HCT116 (cell line): ENCODE measurements at regions not wholly inside any gene's neighbourhood (a gene's known extent, or its start where the extent isn't known, plus 50 kb on each side); places are given as distances from the start of the nearest gene placed in this dataset.

Source experiments
- ATAC-seq: fragments of 200-7000 bp; cut with Tn5 transposase; 2 replicates; pipeline ENCODE4 v1.9.1; 2020; ENCODE audit warnings: mild to moderate bottlenecking, moderate library complexity
- BruUV-seq: library from RNA; stranded (reverse); fragments of 400-500 nt; replicated peaks from 2 replicates; lab custom pipeline; 2021; lab: Mats Ljungman, UMichigan
- CTCF ChIA-PET: fragments of 300-600 bp; sonication (Branson Sonifier 250); formaldehyde crosslinking; loops from one replicate; lab custom pipeline; 2021; ENCODE audit warnings: antibody characterized with exemption; lab: Charles Lee
- POLR2A ChIA-PET: fragments of 300-600, 350-600 bp; sonication (Branson Sonifier 250); formaldehyde crosslinking; loops from one replicate; lab custom pipeline; 2021; ENCODE audit warnings: antibody characterized with exemption; lab: Charles Lee
- RAD21 ChIA-PET, 2 experiments: fragments of 300-600 bp; sonication (Branson Sonifier 250); formaldehyde crosslinking; loops; one replicate each; lab custom pipeline; 2023; ENCODE audit warnings: low total read pairs in 2 of 2; ENCODE audit not compliant: uncharacterized antibody in 2 of 2, unreplicated experiment in 2 of 2, low non-redundant PET in 1 of 2; lab: Charles Lee
- DNase-seq: peaks from one replicate; pipeline ENCODE4 v3.0.0-alpha.2; 2010; ENCODE audit warnings: low read depth, low spot score
- H2AFZ ChIP-seq: fragments of 200-600 bp; shearing (Covaris generic), sonication (generic); 2 replicates; pipeline ENCODE4 v1.6.1; 2017; ENCODE audit warnings: low read depth, mixed run types, mixed read lengths, antibody characterized with exemption, low read length; ENCODE audit not compliant: poor library complexity, severe bottlenecking
- H3K27ac ChIP-seq: 2 replicates; pipeline ENCODE4 v1.5.1; 2012; ENCODE audit warnings: low read depth, low read length
- H3K27me3 ChIP-seq: fragments of 200-600 bp; sonication (generic); 2 replicates; pipeline ENCODE4 v1.6.1; 2016; ENCODE audit warnings: mixed run types, low read length, mixed read lengths; ENCODE audit not compliant: insufficient read depth
- H3K36me3 ChIP-seq, 2 experiments: fragments of 200-500 bp in 1 of 2; fragments of 200-600 bp in 1 of 2; sonication (Bioruptor generic) in 1 of 2; sonication (generic) in 1 of 2; 2 replicates each; pipeline versions ENCODE4 v1.5.1 to v1.6.1; 2014 to 2016; ENCODE audit warnings: low read length in 2 of 2, inconsistent platforms in 1 of 2, mixed read lengths in 1 of 2, mixed run types in 1 of 2; ENCODE audit not compliant: insufficient read depth in 2 of 2, control insufficient read depth in 1 of 2
- H3K4me1 ChIP-seq, 2 experiments: fragments of 200-600 bp in 1 of 2; sonication (generic) in 1 of 2; 2 replicates each; pipeline versions ENCODE4 v1.5.1 to v1.6.1; 2012 to 2017; ENCODE audit warnings: low read length in 2 of 2, inconsistent platforms in 1 of 2, mild to moderate bottlenecking in 1 of 2, mixed read lengths in 1 of 2, mixed run types in 1 of 2, moderate library complexity in 1 of 2; ENCODE audit not compliant: insufficient read depth in 2 of 2, control insufficient read depth in 1 of 2
- H3K4me2 ChIP-seq: fragments of 200-600 bp; sonication (generic); 2 replicates; pipeline ENCODE4 v1.6.1; 2017; ENCODE audit warnings: mixed run types, low read length, mixed read lengths
- H3K4me3 ChIP-seq, 2 experiments: fragments of 200-600 bp in 1 of 2; sonication (generic) in 1 of 2; replicated peaks in 1 of 2; 2 replicates each; pipeline ENCODE4 v1.5.1; 2011 to 2016; ENCODE audit warnings: low read length in 2 of 2, control low read depth in 1 of 2, low read depth in 1 of 2, mild to moderate bottlenecking in 1 of 2, mixed read lengths in 1 of 2, mixed run types in 1 of 2
- H3K79me2 ChIP-seq: fragments of 200-600 bp; sonication (generic); 2 replicates; pipeline ENCODE4 v1.6.1; 2017; ENCODE audit warnings: mild to moderate bottlenecking, mixed run types, low read length, moderate library complexity, mixed read lengths; ENCODE audit not compliant: insufficient read depth
- H3K9ac ChIP-seq: fragments of 200-600 bp; sonication (generic); 2 replicates; pipeline ENCODE4 v1.6.1; 2016; ENCODE audit warnings: low read length, mixed read lengths
- H3K9me2 ChIP-seq: fragments of 200-600 bp; sonication (generic), shearing (Covaris generic); 2 replicates; pipeline ENCODE4 v1.6.1; 2017; ENCODE audit warnings: mixed run types, mild to moderate bottlenecking, moderate library complexity; ENCODE audit not compliant: insufficient read depth
- H3K9me3 ChIP-seq, 2 experiments: fragments of 200-500 bp in 1 of 2; fragments of 200-600 bp in 1 of 2; sonication (Bioruptor generic) in 1 of 2; sonication (generic) in 1 of 2; 2 replicates each; pipeline ENCODE4 v1.6.1; 2014 to 2017; ENCODE audit warnings: low read length in 2 of 2, mixed read lengths in 2 of 2, inconsistent platforms in 1 of 2, low read depth in 1 of 2, mild to moderate bottlenecking in 1 of 2, mixed run types in 1 of 2, moderate library complexity in 1 of 2; ENCODE audit not compliant: control insufficient read depth in 1 of 2, insufficient read depth in 1 of 2
- H4K20me1 ChIP-seq: fragments of 200-600 bp; sonication (generic), shearing (Covaris generic); 2 replicates; pipeline ENCODE4 v1.6.1; 2017; ENCODE audit warnings: mixed run types, mild to moderate bottlenecking, moderate library complexity; ENCODE audit not compliant: insufficient read depth
- CBX3 ChIP-seq: IDR thresholded peaks from 2 replicates; pipeline ENCODE4 v1.6.1; 2012; ENCODE audit warnings: low read depth
- CEBPB ChIP-seq: IDR thresholded peaks from 2 replicates; pipeline ENCODE4 v1.6.1; 2012; ENCODE audit warnings: low read depth
- CTCF ChIP-seq, 3 experiments: fragments of 200-600 bp in 1 of 3; sonication (generic) in 1 of 3; IDR thresholded peaks in 2 of 3; conservative IDR thresholded peaks in 1 of 3; 2 replicates each; pipeline ENCODE4 v1.5.1; 2012 to 2017; ENCODE audit warnings: low read depth in 2 of 3, low read length in 2 of 3, antibody characterized with exemption in 1 of 3, borderline replicate concordance in 1 of 3, control low read depth in 1 of 3, mild to moderate bottlenecking in 1 of 3, mixed read lengths in 1 of 3, mixed run types in 1 of 3, moderate library complexity in 1 of 3; ENCODE audit not compliant: insufficient read depth in 1 of 3
- EGR1 ChIP-seq: IDR thresholded peaks from 2 replicates; pipeline ENCODE4 v1.6.1; 2012; ENCODE audit warnings: low read depth
- EZH2 ChIP-seq: fragments of 200-600 bp; sonication (generic); IDR thresholded peaks from 2 replicates; pipeline ENCODE4 v1.6.1; 2017; ENCODE audit warnings: antibody characterized with exemption, mixed run types
- EZH2phosphoT487 ChIP-seq: fragments of 200-600 bp; IDR thresholded peaks from 2 replicates; pipeline ENCODE4 v1.6.1; 2018; ENCODE audit warnings: antibody characterized with exemption, borderline replicate concordance
- JUND ChIP-seq: IDR thresholded peaks from 2 replicates; pipeline ENCODE4 v1.6.1; 2012
- MAX ChIP-seq: IDR thresholded peaks from 2 replicates; pipeline ENCODE4 v1.6.1; 2012
- RAD21 ChIP-seq: IDR thresholded peaks from 2 replicates; pipeline ENCODE4 v1.6.1; 2012; ENCODE audit warnings: low read depth, mild to moderate bottlenecking
- REST ChIP-seq: IDR thresholded peaks from 2 replicates; pipeline ENCODE4 v1.6.1; 2012; ENCODE audit warnings: low read depth
- SIN3A ChIP-seq: IDR thresholded peaks from 2 replicates; pipeline ENCODE4 v1.6.1; 2012; ENCODE audit warnings: low read depth
- TCF7L2 ChIP-seq: IDR thresholded peaks from 2 replicates; pipeline ENCODE4 v1.7.0; 2011; ENCODE audit warnings: borderline replicate concordance, inconsistent platforms; ENCODE audit not compliant: insufficient read depth, insufficient read length; ENCODE audit errors: extremely low read depth
- YY1 ChIP-seq: IDR thresholded peaks from 2 replicates; pipeline ENCODE4 v1.6.1; 2011; ENCODE audit warnings: low read length, low read depth, moderate library complexity, mild to moderate bottlenecking; ENCODE audit not compliant: insufficient replicate concordance; ENCODE audit errors: extremely low read depth
- ZBTB33 ChIP-seq: IDR thresholded peaks from 2 replicates; pipeline ENCODE4 v1.6.1; 2011; ENCODE audit warnings: mild to moderate bottlenecking, low read length, moderate library complexity; ENCODE audit not compliant: insufficient replicate concordance; ENCODE audit errors: extremely low read depth
- ZFX ChIP-seq: fragments of 450-650 bp; IDR thresholded peaks from 2 replicates; pipeline ENCODE4 v1.6.1; 2017
- ZNF274 ChIP-seq: fragments of 200-500 bp; sonication (Bioruptor generic); IDR thresholded peaks from 2 replicates; pipeline ENCODE4 v1.6.1; 2014; ENCODE audit warnings: mild to moderate bottlenecking, low read depth, low read length, inconsistent platforms
- intact Hi-C: fragments of 100-400 bp; cut with micrococcal nuclease; formaldehyde crosslinking; loops from 2 replicates; pipeline ENCODE4 v1.10.0; 2022

GRCh38 chr3:96354106-96354505, 460.3 kb upstream of the EPHA6 start:
- no peaks in the 10 kb centered on the region for H3K79me2 ChIP-seq
- H2AFZ ChIP-seq, result no peak overlapping the region
- H4K20me1 ChIP-seq, result no peaks in the 10 kb centered on the region
- RAD21 ChIA-PET, result no interaction called here
- no peak for TF ChIP-seq RAD21
- TF ChIP-seq MAX, result no peak
- no peak for TF ChIP-seq TCF7L2
- no peak for TF ChIP-seq CTCF (IDR thresholded peaks at IDR 0.05 in 2 of 3, conservative IDR thresholded peaks at IDR 0.05 in 1 of 3; ENCODE audit: borderline replicate concordance in 1 of 3, insufficient read depth in 1 of 3, low read depth in 2 of 3, low read length in 2 of 3)
- TF ChIP-seq JUND, result no peak
- TF ChIP-seq CEBPB, result no peak
- no peak for TF ChIP-seq REST
- no peak for TF ChIP-seq ZBTB33
- TF ChIP-seq EGR1, result no peak
- no peak for TF ChIP-seq YY1
- no peak for TF ChIP-seq CBX3
- TF ChIP-seq ZNF274, result no peak
- no peak for TF ChIP-seq EZH2phosphoT487
- TF ChIP-seq EZH2, result no peak
- no peak for TF ChIP-seq ZFX
- no peak for TF ChIP-seq SIN3A
- BruUV-seq, result no TSS peak
- no peaks in the 10 kb centered on the region for H3K36me3 ChIP-seq
- H3K9me2 ChIP-seq, result no peaks in the 10 kb centered on the region
- peaks cover 3 to 4% of the 10 kb centered on the region in 2 experiments; a peak in 3 of 4 replicates for H3K9me3 ChIP-seq
- POLR2A ChIA-PET, result no interaction called here
- H3K4me3 ChIP-seq, result no peak overlapping the region
- no peak overlapping the region for H3K27ac ChIP-seq
- DNase-seq (no peak), ATAC-seq (no peak)
- no peaks in the 10 kb centered on the region for H3K4me1 ChIP-seq
- H3K27me3 ChIP-seq, result no peaks in the 10 kb centered on the region
- intact Hi-C loops, result no loop called here
- CTCF ChIA-PET, result no interaction called here
- no peak overlapping the region for H3K9ac ChIP-seq
- H3K4me2 ChIP-seq, result no peak overlapping the region
